ENCODE measurements at regions not wholly inside any gene's neighbourhood (a gene's known extent, or its start where the extent isn't known, plus 50 kb on each side); places are given as distances from the start of the nearest gene placed in this dataset.

GRCh38 chr11:134599299-134599771 is 187.3 kb upstream of the B3GAT1 start:
- in situ Hi-C loops (cut with MboI; ENCODE audit: low pct_unique_long_range_greater_than_20kb, low sequenced_read_pairs, unreplicated experiment): no loop called here
- no peak for DNase-seq (ENCODE audit: low spot score)
- no peak for TF ChIP-seq CTCF (IDR thresholded peaks at IDR 0.05; ENCODE audit: extremely low read depth, insufficient read depth, missing control alignments)

- no peak for DNase-seq (ENCODE audit: low spot score)
- in situ Hi-C loops (cut with MboI; ENCODE audit: low pct_unique_long_range_greater_than_20kb, low sequenced_read_pairs, unreplicated experiment): no loop called here
- no peak for TF ChIP-seq CTCF (IDR thresholded peaks at IDR 0.05; ENCODE audit: extremely low read depth, insufficient read depth, missing control alignments)
Observed at GRCh38 chr11:134598368-134598767, 186.3 kb upstream of the B3GAT1 start.

GRCh38 chr11:134597452-134597851 is 185.4 kb upstream of the B3GAT1 start:
- no peak for TF ChIP-seq CTCF (IDR thresholded peaks at IDR 0.05; ENCODE audit: extremely low read depth, insufficient read depth, missing control alignments)
- no peak for DNase-seq (ENCODE audit: low spot score)
- in situ Hi-C loops (cut with MboI; ENCODE audit: low pct_unique_long_range_greater_than_20kb, low sequenced_read_pairs, unreplicated experiment): no loop called here

GRCh38 chr11:134596404-134596803 is 184.4 kb upstream of the B3GAT1 start:
- in situ Hi-C loops (cut with MboI; ENCODE audit: low pct_unique_long_range_greater_than_20kb, low sequenced_read_pairs, unreplicated experiment): no loop called here
- no peak for DNase-seq (ENCODE audit: low spot score)
- no peak for TF ChIP-seq CTCF (IDR thresholded peaks at IDR 0.05; ENCODE audit: extremely low read depth, insufficient read depth, missing control alignments)

- in situ Hi-C loops (cut with MboI; ENCODE audit: low pct_unique_long_range_greater_than_20kb, low sequenced_read_pairs, unreplicated experiment): no loop called here
Observed at GRCh38 chr11:134592391-134592990, 180.4 kb upstream of the B3GAT1 start.

GRCh38 chr11:134591338-134591737 is 179.3 kb upstream of the B3GAT1 start:
- DNase-seq (ENCODE audit: low spot score): no peak
- in situ Hi-C loops (cut with MboI; ENCODE audit: low pct_unique_long_range_greater_than_20kb, low sequenced_read_pairs, unreplicated experiment): no loop called here
- no peak for TF ChIP-seq CTCF (IDR thresholded peaks at IDR 0.05; ENCODE audit: extremely low read depth, insufficient read depth, missing control alignments)

More at GRCh38 chr11:134592391-134592990, 180.4 kb upstream of the B3GAT1 start:
- no peak for DNase-seq (ENCODE audit: low spot score)
- peak; percentile 73 for TF ChIP-seq CTCF (IDR thresholded peaks at IDR 0.05; ENCODE audit: extremely low read depth, insufficient read depth, missing control alignments)
